ENCODE measurements at regions not wholly inside any gene's neighbourhood (a gene's known extent, or its start where the extent isn't known, plus 50 kb on each side); places are given as distances from the start of the nearest gene placed in this dataset.

GRCh38 chr5:116389601-116390000 lies 185.0 kb downstream of the SEMA6A start:
- DNase-seq: no peak

- DNase-seq: no peak
Measured at GRCh38 chr5:116388564-116389258, 185.9 kb downstream of the SEMA6A start.

- no peak for DNase-seq
Measured at GRCh38 chr5:116387738-116388137, 186.9 kb downstream of the SEMA6A start.

GRCh38 chr5:116386633-116387032 lies 188.0 kb downstream of the SEMA6A start:
- no peak for DNase-seq

GRCh38 chr5:116382874-116383266 lies 191.8 kb downstream of the SEMA6A start:
- no peak for DNase-seq

GRCh38 chr5:116382032-116382873 lies 192.4 kb downstream of the SEMA6A start:
- no peak for DNase-seq

- no peak for DNase-seq
Measured at GRCh38 chr5:116381201-116381600, 193.4 kb downstream of the SEMA6A start.

GRCh38 chr5:116380621-116381020 lies 194.0 kb downstream of the SEMA6A start:
- no peak for DNase-seq

GRCh38 chr5:116379306-116379705 lies 195.3 kb downstream of the SEMA6A start:
- no peak for DNase-seq

- DNase-seq: no peak
Measured at GRCh38 chr5:116378777-116379121, 195.9 kb downstream of the SEMA6A start.

GRCh38 chr5:116378007-116378776 lies 196.4 kb downstream of the SEMA6A start:
- DNase-seq: no peak

GRCh38 chr5:116377276-116378006 lies 197.2 kb downstream of the SEMA6A start:
- DNase-seq: no peak

GRCh38 chr5:116375926-116376325 lies 198.7 kb downstream of the SEMA6A start:
- no peak for DNase-seq

- DNase-seq: no peak
Measured at GRCh38 chr5:116374434-116374852, 200.2 kb downstream of the SEMA6A start.

- no peak for DNase-seq
Measured at GRCh38 chr5:116372931-116373597, 201.6 kb downstream of the SEMA6A start.

- DNase-seq: no peak
Measured at GRCh38 chr5:116371935-116372334, 202.7 kb downstream of the SEMA6A start.

- DNase-seq: no peak
Measured at GRCh38 chr5:116371431-116371830, 203.2 kb downstream of the SEMA6A start.

GRCh38 chr5:116370886-116371285 lies 203.7 kb downstream of the SEMA6A start:
- DNase-seq: no peak

GRCh38 chr5:116370149-116370548 lies 204.5 kb downstream of the SEMA6A start:
- no peak for DNase-seq

- no peak for DNase-seq
Measured at GRCh38 chr5:116365006-116365496, 209.6 kb downstream of the SEMA6A start.

GRCh38 chr5:116363780-116364179 lies 210.8 kb downstream of the SEMA6A start:
- no peak for DNase-seq

GRCh38 chr5:116361979-116362577 lies 212.5 kb downstream of the SEMA6A start:
- DNase-seq: no peak
